ENCODE measurements at regions not wholly inside any gene's neighbourhood (a gene's known extent, or its start where the extent isn't known, plus 50 kb on each side); places are given as distances from the start of the nearest gene placed in this dataset.

GRCh38 chr2:239905884-239906654 is 119.1 kb downstream of the NDUFA10 start:
- Histone ChIP-seq H3K27ac (no peak overlapping the region), H3K4me1 (peaks cover 0 to 1% (median 0%) of the 10 kb centered on the region in 4 donors), H3K36me3 (no peaks in the 10 kb centered on the region), H3K9me3 (no peaks in the 10 kb centered on the region), H3K4me3 (no peak overlapping the region), H3K27me3 (no peaks in the 10 kb centered on the region)
- no peak for TF ChIP-seq EP300 (IDR thresholded peaks at IDR 0.05; ENCODE audit: low read depth)
- no peak for TF ChIP-seq POLR2AphosphoS5 (IDR thresholded peaks at IDR 0.05)
- TF ChIP-seq CTCF (IDR thresholded peaks at IDR 0.05), result no peak
- no peak for TF ChIP-seq POLR2A (IDR thresholded peaks at IDR 0.05)
- intact Hi-C loops (cut with DNase I; ENCODE audit: low total_unique reads), result no loop called here
- in situ Hi-C loops (cut with MboI; ENCODE audit: low pct_ligation_motif_present in 1 of 4, low pct_unique_long_range_greater_than_20kb in 1 of 4, low sequenced_read_pairs in 3 of 4), result no loop called here
- DNase-seq, result no peak
- 90 to 100% methylated on average over 2 to 18 of the region's 18 CpGs for WGBS, 2 donors (ENCODE audit: low coverage in 1 of 2)

GRCh38 chr2:239905306-239905705 is 119.8 kb downstream of the NDUFA10 start:
- Histone ChIP-seq H3K27me3 (no peaks in the 10 kb centered on the region), H3K36me3 (no peaks in the 10 kb centered on the region), H3K27ac (no peak overlapping the region), H3K4me3 (no peak overlapping the region), H3K9me3 (no peaks in the 10 kb centered on the region), H3K4me1 (no peaks in the 10 kb centered on the region)
- in situ Hi-C loops (cut with MboI; ENCODE audit: low pct_ligation_motif_present in 1 of 4, low pct_unique_long_range_greater_than_20kb in 1 of 4, low sequenced_read_pairs in 3 of 4), result no loop called here
- TF ChIP-seq CTCF (IDR thresholded peaks at IDR 0.05) (no peak), POLR2AphosphoS5 (IDR thresholded peaks at IDR 0.05) (no peak), POLR2A (IDR thresholded peaks at IDR 0.05) (no peak), EP300 (IDR thresholded peaks at IDR 0.05; ENCODE audit: low read depth) (no peak)
- 85% methylated on average over 20 of the region's 20 CpGs; no CpG with 5 or more reads in 1 of the 2 donors for WGBS, 2 donors (ENCODE audit: low coverage in 1 of 2)
- no peak for DNase-seq
- intact Hi-C loops (cut with DNase I; ENCODE audit: low total_unique reads), result no loop called here

GRCh38 chr2:239904496-239904895 is 120.6 kb downstream of the NDUFA10 start:
- in situ Hi-C loops (cut with MboI; ENCODE audit: low pct_ligation_motif_present in 1 of 4, low pct_unique_long_range_greater_than_20kb in 1 of 4, low sequenced_read_pairs in 3 of 4), result no loop called here
- no peaks in the 10 kb centered on the region for H3K27me3 ChIP-seq
- H3K9me3 ChIP-seq, result no peaks in the 10 kb centered on the region
- no peak overlapping the region for H3K4me3 ChIP-seq
- no peaks in the 10 kb centered on the region for H3K36me3 ChIP-seq
- H3K4me1 ChIP-seq, result no peaks in the 10 kb centered on the region
- no peak for DNase-seq
- TF ChIP-seq POLR2AphosphoS5 (IDR thresholded peaks at IDR 0.05) (no peak), EP300 (IDR thresholded peaks at IDR 0.05; ENCODE audit: low read depth) (no peak), CTCF (IDR thresholded peaks at IDR 0.05) (no peak), POLR2A (IDR thresholded peaks at IDR 0.05) (no peak)
- no peak overlapping the region for H3K27ac ChIP-seq
- intact Hi-C loops (cut with DNase I; ENCODE audit: low total_unique reads), result no loop called here
- 90% methylated on average over 5 of the region's 6 CpGs; no CpG with 5 or more reads in 1 of the 2 donors for WGBS, 2 donors (ENCODE audit: low coverage in 1 of 2)

DNA sequence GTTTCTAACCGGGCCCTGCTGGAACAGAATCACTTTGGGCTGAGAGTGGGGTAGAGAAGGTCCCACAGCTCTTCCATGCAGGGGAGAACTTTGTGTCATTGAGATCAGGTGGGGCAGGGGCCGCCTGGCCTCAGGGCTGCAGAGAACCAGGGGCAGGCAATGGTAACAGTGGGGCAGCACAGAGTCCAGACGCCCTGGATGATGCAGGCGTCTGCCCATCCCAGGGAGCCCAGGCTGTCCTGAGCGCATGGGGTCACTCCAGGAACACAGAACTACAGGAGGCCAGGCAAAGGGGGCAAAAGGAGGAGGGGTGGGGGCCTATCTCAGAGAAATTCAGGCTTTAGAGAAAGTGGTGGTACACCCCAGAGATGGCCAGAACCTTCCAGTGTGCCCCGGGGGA is 121.3 kb downstream of the NDUFA10 start:
- Histone ChIP-seq H3K9me3 (no peaks in the 10 kb centered on the region), H3K4me1 (no peaks in the 10 kb centered on the region)

More for the DNA sequence above, 121.3 kb downstream of the NDUFA10 start:
- WGBS, 2 donors (ENCODE audit: low coverage in 1 of 2), result 83 to 100% methylated on average over 1 to 6 of the region's 6 CpGs
- no peak for DNase-seq
- Histone ChIP-seq H3K36me3 (no peaks in the 10 kb centered on the region), H3K4me3 (no peak overlapping the region), H3K27me3 (no peaks in the 10 kb centered on the region), H3K27ac (no peak overlapping the region)
- in situ Hi-C loops (cut with MboI; ENCODE audit: low pct_ligation_motif_present in 1 of 4, low pct_unique_long_range_greater_than_20kb in 1 of 4, low sequenced_read_pairs in 3 of 4) (no loop called here), intact Hi-C loops (cut with DNase I; ENCODE audit: low total_unique reads) (no loop called here)
- no peak for TF ChIP-seq CTCF (IDR thresholded peaks at IDR 0.05)
- TF ChIP-seq EP300 (IDR thresholded peaks at IDR 0.05; ENCODE audit: low read depth), result no peak
- no peak for TF ChIP-seq POLR2A (IDR thresholded peaks at IDR 0.05)
- no peak for TF ChIP-seq POLR2AphosphoS5 (IDR thresholded peaks at IDR 0.05)
